ENCODE measurements at regions not wholly inside any gene's neighbourhood (a gene's known extent, or its start where the extent isn't known, plus 50 kb on each side); places are given as distances from the start of the nearest gene placed in this dataset.

- Histone ChIP-seq H3K27ac (ENCODE audit: extremely low read length, insufficient read depth, low read length) (no peak overlapping the region), H3K4me3 (replicated peaks in 1 of 3; ENCODE audit: insufficient read depth in 1 of 3, low read depth in 2 of 3, low read length in 3 of 3) (no peak overlapping the region), H3K4me1 (ENCODE audit: insufficient read depth, low read length) (no peaks in the 10 kb centered on the region), H2AFZ (ENCODE audit: low read length) (no peak overlapping the region), H3K9ac (ENCODE audit: insufficient read depth, low read depth, low read length) (no peak overlapping the region), H4K20me1 (ENCODE audit: insufficient read depth, low read length) (no peaks in the 10 kb centered on the region), H3K9me3 (ENCODE audit: low read length) (no peaks in the 10 kb centered on the region), H3K4me2 (ENCODE audit: low read depth, low read length) (no peak overlapping the region), H3K36me3 (replicated peaks in 1 of 2; ENCODE audit: control insufficient read depth in 1 of 2, insufficient read depth in 2 of 2, low read length in 2 of 2) (no peaks in the 10 kb centered on the region), H3K79me2 (ENCODE audit: insufficient read depth, low read length) (no peaks in the 10 kb centered on the region), H3K27me3 (ENCODE audit: control insufficient read depth in 1 of 2, insufficient read depth in 2 of 2, low read length in 2 of 2) (no peaks in the 10 kb centered on the region; a peak in 1 of 5 replicates)
- no peak for FAIRE-seq
- WGBS (ENCODE audit: low lambda C conversion rate) = 0% methylated on average over 1 of the region's 1 CpG
- CTCF ChIA-PET (ENCODE audit: low intra/inter-chr PET ratio, low total read pairs) = no interaction called here
- intact Hi-C loops (cut with micrococcal nuclease; ENCODE audit: unreplicated experiment) = no loop called here
- TF ChIP-seq ZEB1 (IDR thresholded peaks at IDR 0.05; ENCODE audit: insufficient replicate concordance, low read depth) = no peak
- no peak for TF ChIP-seq ZNF569 (CRISPR knock-in tag; IDR thresholded peaks at IDR 0.05; ENCODE audit: borderline replicate concordance)
- TF ChIP-seq ZNF784 (CRISPR knock-in tag; IDR thresholded peaks at IDR 0.05; ENCODE audit: borderline replicate concordance) = no peak
- no peak for TF ChIP-seq ZC3H13 (CRISPR knock-in tag; IDR thresholded peaks at IDR 0.05)
- TF ChIP-seq ATAD3A (CRISPR knock-in tag; IDR thresholded peaks at IDR 0.05) = no peak
- TF ChIP-seq SMARCC2 (IDR thresholded peaks at IDR 0.05) = no peak
- TF ChIP-seq ZNF280B (CRISPR knock-in tag; IDR thresholded peaks at IDR 0.05; ENCODE audit: borderline replicate concordance) = no peak
- no peak for TF ChIP-seq MED8 (CRISPR knock-in tag; IDR thresholded peaks at IDR 0.05; ENCODE audit: insufficient replicate concordance)
- no peak for TF ChIP-seq RARA (CRISPR knock-in tag; IDR thresholded peaks at IDR 0.05)
- no peak for ATAC-seq
- no peak for DNase-seq (ENCODE audit: low spot score)
- POLR2A ChIA-PET = no interaction called here
- no TSS peak for BruUV-seq (replicated peaks)
- in situ Hi-C loops (cut with HindIII; ENCODE audit: extremely low pct_ligation_motif_present, low pct_unique_long_range_greater_than_20kb) = no loop called here
These were observed 484.1 kb upstream of the VRK2 start for GRCh38 chr2:57562495-57562894.
